Esophagus squamous epithelium (tissue), 4 donors: ENCODE measurements at regions not wholly inside any gene's neighbourhood (a gene's known extent, or its start where the extent isn't known, plus 50 kb on each side); places are given as distances from the start of the nearest gene placed in this dataset.

Source experiments
- CTCF ChIP-seq, 6 experiments: fragments of 450-650 bp in 4 of 6; fragments of 200-600 bp in 2 of 6; sonication (generic) in 2 of 6; IDR thresholded peaks; one replicate each; pipeline ENCODE4 v1.5.1; 2016 to 2019; ENCODE audit warnings: antibody characterized with exemption in 6 of 6, mild to moderate bottlenecking in 4 of 6, moderate library complexity in 4 of 6
- POLR2A ChIP-seq, 4 donors: fragments of 450-650 bp; IDR thresholded peaks; one replicate each; pipeline ENCODE4 v1.6.1; 2017; ENCODE audit warnings: antibody characterized with exemption in 4 of 4, mild to moderate bottlenecking in 4 of 4, moderate library complexity in 3 of 4

GRCh38 chr10:15451137-15452094 lies 80.3 kb upstream of the FAM171A1 start:
- TF ChIP-seq CTCF (IDR thresholded peaks at IDR 0.05) (no peak), POLR2A (IDR thresholded peaks at IDR 0.05) (no peak)
